IPS DF 6.9 (cell line): ENCODE measurements at regions not wholly inside any gene's neighbourhood (a gene's known extent, or its start where the extent isn't known, plus 50 kb on each side); places are given as distances from the start of the nearest gene placed in this dataset.
"Not testable (repeated sequence)": the region's sequence is repeated elsewhere in the genome, so short reads cannot be mapped to it uniquely, and the experiment has no call there.

Experiments used
- DNase-seq: peaks from one replicate; pipeline ENCODE4 v3.0.0-alpha.2; 2013; ENCODE audit warnings: low read depth, low spot score
- H3K27ac ChIP-seq: one replicate; pipeline ENCODE4 v1.5.1; 2013; ENCODE audit warnings: low read length, control low read depth
- H3K27me3 ChIP-seq: 2 replicates; pipeline ENCODE4 v1.6.1; 2013; ENCODE audit warnings: mild to moderate bottlenecking, low read length; ENCODE audit not compliant: control insufficient read depth, insufficient read depth
- H3K36me3 ChIP-seq: 2 replicates; pipeline ENCODE4 v1.6.1; 2013; ENCODE audit warnings: low read length; ENCODE audit not compliant: control insufficient read depth, insufficient read depth
- H3K4me1 ChIP-seq: 2 replicates; pipeline ENCODE4 v1.6.1; 2013; ENCODE audit warnings: low read length; ENCODE audit not compliant: control insufficient read depth, insufficient read depth
- H3K4me3 ChIP-seq: 2 replicates; pipeline ENCODE4 v1.5.1; 2013; ENCODE audit warnings: mild to moderate bottlenecking, low read length
- H3K9me3 ChIP-seq: 2 replicates; pipeline ENCODE4 v1.6.1; 2013; ENCODE audit warnings: low read length, inconsistent platforms; ENCODE audit not compliant: control insufficient read depth, insufficient read depth
- WGBS: extraction: QIAGEN DNeasy Blood & Tissue Kit; methylation state at CpG from one replicate; pipeline ENCODE4 v1.1.7; 2013; ENCODE audit warnings: mixed read lengths, missing lambda C conversion rate; ENCODE audit not compliant: insufficient read length, insufficient coverage; 5-methylcytosine and 5-hydroxymethylcytosine counted together

DNA sequence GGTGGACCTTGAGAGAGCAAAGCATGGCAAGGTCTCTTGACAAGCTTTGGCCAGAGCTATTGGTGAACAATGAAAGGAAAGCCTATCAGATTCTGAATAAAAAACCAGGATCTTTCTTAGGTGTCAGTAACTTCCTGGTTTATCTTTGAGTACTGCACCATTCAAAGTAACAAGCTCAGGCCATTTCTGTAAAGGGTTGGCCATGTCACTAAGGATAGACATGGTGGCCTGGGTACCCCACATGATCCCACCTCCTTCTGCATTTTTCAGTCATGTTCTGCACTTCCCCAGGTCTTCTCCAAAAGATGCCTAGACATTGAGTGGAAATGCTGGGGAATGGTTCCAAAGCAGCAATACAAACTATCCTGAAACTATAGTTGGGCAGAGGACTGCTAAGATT, 242.0 kb downstream of the ARHGAP12 start:
- Histone ChIP-seq H3K9me3 (peaks cover 1% of the 10 kb centered on the region; the same call in 1 of the 2 replicates), H3K4me3 (no peak overlapping the region), H3K4me1 (no peaks in the 10 kb centered on the region), H3K27ac (no peak overlapping the region), H3K36me3 (no peaks in the 10 kb centered on the region), H3K27me3 (no peaks in the 10 kb centered on the region)
- DNase-seq: no peak

DNA sequence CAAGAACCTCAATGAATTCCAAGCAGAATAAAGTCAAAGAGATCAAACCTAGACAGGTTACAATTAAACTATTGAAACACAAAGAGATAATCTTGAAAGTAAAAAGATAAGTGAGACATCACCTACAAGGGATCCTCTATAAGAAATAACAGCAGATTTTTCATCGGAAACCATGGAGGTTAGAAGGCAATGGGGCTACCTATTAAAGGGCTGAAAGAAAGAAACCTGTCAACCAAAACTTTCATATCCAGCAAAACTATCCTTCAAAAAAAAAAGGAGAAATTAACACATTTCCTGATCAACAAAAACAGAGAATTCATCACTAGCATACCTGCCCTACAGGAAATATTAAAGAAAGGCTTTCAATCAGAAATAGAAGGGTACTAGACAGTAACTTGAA, 244.9 kb downstream of the ARHGAP12 start:
- H3K4me1 ChIP-seq: no peaks in the 10 kb centered on the region
- no peak for DNase-seq
- no CpG with 5 or more reads among the region's 1 CpG for WGBS
- no peaks in the 10 kb centered on the region for H3K27me3 ChIP-seq
- H3K27ac ChIP-seq: no peak overlapping the region
- no peak overlapping the region for H3K4me3 ChIP-seq
- H3K9me3 ChIP-seq: no peaks in the 10 kb centered on the region; the same call in 1 of the 2 replicates
- no peaks in the 10 kb centered on the region for H3K36me3 ChIP-seq

DNA sequence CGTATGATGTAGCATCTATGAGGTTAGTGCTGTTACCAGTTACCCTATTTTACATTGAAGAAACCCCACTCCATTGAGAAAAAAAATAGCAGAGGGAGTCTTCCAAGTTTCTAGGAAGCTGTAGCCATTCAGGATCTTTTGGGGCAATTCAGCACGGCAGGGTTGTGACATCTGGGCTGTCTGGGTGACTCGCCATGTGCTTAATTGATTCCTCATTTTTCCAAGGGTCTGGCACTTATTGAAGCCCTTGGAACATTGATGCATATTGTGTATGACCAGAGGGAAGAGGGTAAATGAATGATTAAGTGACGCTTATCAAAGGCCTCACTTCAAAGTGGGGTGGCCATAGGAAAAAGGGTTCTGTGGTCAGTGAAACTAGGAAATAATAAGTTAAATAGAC, 248.7 kb downstream of the ARHGAP12 start:
- Histone ChIP-seq H3K36me3 (no peaks in the 10 kb centered on the region), H3K27ac (no peak overlapping the region), H3K4me3 (no peak overlapping the region), H3K4me1 (no peaks in the 10 kb centered on the region; the same call in 1 of the 2 replicates), H3K27me3 (no peaks in the 10 kb centered on the region), H3K9me3 (no peaks in the 10 kb centered on the region; the same call in 1 of the 2 replicates)
- DNase-seq: no peak
- no CpG with 5 or more reads among the region's 4 CpGs for WGBS

DNA sequence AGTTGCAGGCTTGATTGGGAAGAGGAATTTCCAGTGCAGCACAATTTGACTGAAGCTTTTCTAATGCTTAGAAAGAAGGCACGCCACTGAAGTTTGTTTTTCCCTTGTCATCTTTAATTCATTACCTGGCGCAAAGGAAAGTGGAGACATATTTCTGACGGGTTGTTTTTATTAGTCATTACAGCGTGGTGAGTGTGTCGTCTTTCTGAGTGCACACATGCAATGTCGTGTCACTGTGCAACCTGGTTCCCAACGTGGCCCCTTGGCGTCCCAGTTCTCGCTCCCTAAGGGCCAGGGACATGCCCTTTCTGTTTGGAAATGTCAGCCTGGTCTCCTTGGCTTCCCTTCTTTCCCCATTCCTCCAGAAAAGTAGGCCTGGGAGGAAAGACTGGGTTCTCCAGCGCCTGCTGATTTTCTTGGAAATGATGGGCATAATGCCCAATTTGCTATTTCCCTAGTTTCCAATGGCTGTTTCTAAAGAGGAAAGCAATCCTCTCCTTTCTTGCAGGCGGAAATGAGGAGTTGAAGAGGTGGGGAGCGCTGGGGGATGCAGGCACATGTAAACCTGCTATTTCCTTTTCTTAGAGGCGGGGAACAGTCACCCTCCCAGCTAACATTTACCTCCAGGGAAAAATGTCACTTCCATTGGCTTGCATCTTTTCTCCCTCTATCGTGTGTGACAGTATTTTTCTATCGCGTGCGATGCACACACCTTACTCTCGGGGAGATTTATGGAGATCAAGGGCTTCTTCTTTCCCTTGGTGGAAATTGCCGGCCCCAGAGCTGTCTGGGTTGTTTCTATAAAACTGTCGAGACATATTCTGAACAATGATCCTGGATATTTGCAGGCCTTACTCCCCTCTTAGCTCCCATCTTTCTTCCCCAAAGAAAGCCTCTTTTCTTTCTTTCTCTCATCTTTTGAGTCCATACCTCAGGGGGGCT, 249.8 kb downstream of the ARHGAP12 start:
- H3K4me3 ChIP-seq: no peak overlapping the region
- no CpG with 5 or more reads among the region's 20 CpGs for WGBS

DNA sequence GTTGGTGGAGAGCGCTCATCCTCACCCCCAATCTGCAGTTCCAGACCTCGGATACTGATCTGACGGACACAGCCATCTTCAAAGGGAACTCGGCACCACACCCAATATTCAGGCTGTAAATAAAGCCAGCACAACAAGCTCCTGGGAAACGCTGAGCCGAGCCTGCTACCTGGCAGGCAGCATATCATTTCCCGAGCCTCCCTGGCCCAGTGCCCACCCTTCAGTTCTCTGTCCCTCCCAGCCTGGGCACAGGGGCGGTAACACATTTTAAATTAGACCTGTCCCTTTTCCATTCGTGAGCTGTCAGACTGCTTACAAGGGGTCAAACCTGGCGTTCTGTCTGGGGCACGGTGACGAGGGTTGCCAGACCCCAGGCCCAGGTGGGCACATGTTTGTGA, 250.5 kb downstream of the ARHGAP12 start:
- Histone ChIP-seq H3K4me1 (no peaks in the 10 kb centered on the region; the same call in 1 of the 2 replicates), H3K4me3 (no peak overlapping the region), H3K27me3 (no peaks in the 10 kb centered on the region), H3K9me3 (no peaks in the 10 kb centered on the region; the same call in 1 of the 2 replicates), H3K36me3 (no peaks in the 10 kb centered on the region), H3K27ac (no peak overlapping the region)
- WGBS: no CpG with 5 or more reads among the region's 12 CpGs
- DNase-seq: no peak

More for the DNA sequence above, 249.8 kb downstream of the ARHGAP12 start:
- no peak for DNase-seq
- Histone ChIP-seq H3K27ac (no peak overlapping the region), H3K36me3 (no peaks in the 10 kb centered on the region), H3K9me3 (no peaks in the 10 kb centered on the region; the same call in 1 of the 2 replicates), H3K4me1 (no peaks in the 10 kb centered on the region; the same call in 1 of the 2 replicates), H3K27me3 (no peaks in the 10 kb centered on the region)

DNA sequence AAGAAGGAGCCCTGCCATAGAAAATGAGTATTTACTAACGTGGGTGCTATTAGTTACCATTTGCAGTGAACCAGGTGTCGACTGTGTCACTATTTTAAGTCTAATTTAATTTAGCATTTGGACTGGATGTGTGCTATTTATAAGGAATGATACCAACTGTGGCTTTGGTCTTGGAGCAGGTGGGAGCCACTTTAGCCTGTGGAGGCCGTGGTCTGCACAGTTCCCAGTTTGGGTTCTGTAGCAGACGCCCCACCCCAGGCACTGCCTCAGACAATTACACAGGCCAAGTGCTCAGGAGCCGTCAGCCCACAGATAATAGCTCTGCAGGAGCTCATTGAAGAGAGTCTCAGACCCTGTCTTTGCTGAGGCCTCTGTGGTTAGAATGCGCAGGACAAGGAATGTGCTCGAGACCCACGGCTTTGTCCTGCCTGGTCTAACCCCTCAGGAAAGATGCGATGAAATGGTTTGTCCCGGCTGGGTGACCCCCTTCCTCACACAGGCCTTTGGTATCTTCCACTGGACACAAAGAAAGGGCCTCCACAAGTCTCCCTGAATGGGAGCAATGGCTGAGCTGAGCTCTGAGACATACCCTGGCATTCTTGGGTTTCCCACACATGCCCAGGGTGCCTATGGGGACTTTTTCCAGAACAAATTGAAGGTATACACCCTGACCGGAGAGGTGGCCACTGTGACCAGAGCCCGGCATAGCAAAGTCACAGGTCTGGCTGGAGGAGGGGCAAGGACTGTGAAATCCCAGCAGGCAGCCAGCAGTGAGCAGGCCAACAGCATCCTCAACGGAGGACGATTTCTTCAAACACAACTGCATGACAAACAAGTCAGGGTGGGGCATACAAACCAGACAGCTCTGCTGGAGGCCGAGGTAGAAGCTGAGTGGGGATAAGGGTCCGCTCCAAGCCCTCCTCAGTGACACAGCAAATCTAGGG, 251.2 kb downstream of the ARHGAP12 start:
- no peaks in the 10 kb centered on the region for H3K27me3 ChIP-seq
- H3K36me3 ChIP-seq: no peaks in the 10 kb centered on the region
- peak; percentile 41 for DNase-seq
- H3K27ac ChIP-seq: no peak overlapping the region
- H3K4me3 ChIP-seq: no peak overlapping the region
- WGBS: no CpG with 5 or more reads among the region's 16 CpGs
- no peaks in the 10 kb centered on the region; the same call in 1 of the 2 replicates for H3K4me1 ChIP-seq
- H3K9me3 ChIP-seq: no peaks in the 10 kb centered on the region; the same call in 1 of the 2 replicates

DNA sequence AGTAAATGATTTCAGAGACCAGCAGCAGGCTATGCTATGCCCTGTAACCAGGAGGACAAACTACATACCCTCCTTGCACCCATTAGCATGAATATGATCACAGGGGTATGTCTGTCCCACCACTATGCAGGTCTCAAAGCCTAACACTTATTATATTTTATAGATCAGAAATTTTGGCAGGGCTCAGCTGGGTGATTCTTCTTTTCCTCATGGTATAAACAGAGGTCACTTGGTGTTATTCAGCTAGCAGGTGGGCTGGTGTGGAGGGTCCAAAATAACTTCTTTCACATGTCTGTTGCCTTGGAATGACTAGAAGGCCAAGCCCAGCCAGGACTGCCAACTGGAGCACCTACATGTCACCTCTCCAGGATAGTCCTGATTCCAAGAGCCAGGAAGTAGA, 252.9 kb downstream of the ARHGAP12 start:
- Histone ChIP-seq H3K4me1 (no peaks in the 10 kb centered on the region; the same call in 1 of the 2 replicates), H3K4me3 (no peak overlapping the region), H3K27ac (no peak overlapping the region), H3K9me3 (no peaks in the 10 kb centered on the region), H3K36me3 (no peaks in the 10 kb centered on the region), H3K27me3 (no peaks in the 10 kb centered on the region)
- DNase-seq: no peak

DNA sequence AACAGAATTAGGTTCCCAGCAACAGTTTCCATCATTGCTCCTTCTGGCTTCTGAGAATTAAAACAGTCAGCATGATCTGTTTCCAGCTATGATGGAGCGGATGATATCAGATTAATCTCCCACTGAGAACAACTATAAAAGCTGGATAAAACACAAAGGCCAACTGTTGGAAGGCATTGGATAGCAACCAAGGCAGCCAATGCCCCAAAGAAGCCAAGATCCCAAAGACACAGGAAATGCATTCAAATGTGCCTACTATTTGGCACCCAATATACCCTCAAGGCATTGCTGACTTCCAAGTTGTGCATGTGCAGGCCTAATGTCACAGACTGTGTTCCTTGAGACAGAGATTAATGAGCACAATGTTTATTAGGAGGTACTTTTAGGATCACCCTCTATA, 259.3 kb downstream of the ARHGAP12 start:
- Histone ChIP-seq H3K36me3 (no peaks in the 10 kb centered on the region), H3K4me1 (peaks cover 4% of the 10 kb centered on the region; the same call in 1 of the 2 replicates), H3K27me3 (no peaks in the 10 kb centered on the region), H3K27ac (no peak overlapping the region), H3K4me3 (no peak overlapping the region), H3K9me3 (no peaks in the 10 kb centered on the region)
- WGBS: no CpG with 5 or more reads among the region's 1 CpG
- DNase-seq: no peak

DNA sequence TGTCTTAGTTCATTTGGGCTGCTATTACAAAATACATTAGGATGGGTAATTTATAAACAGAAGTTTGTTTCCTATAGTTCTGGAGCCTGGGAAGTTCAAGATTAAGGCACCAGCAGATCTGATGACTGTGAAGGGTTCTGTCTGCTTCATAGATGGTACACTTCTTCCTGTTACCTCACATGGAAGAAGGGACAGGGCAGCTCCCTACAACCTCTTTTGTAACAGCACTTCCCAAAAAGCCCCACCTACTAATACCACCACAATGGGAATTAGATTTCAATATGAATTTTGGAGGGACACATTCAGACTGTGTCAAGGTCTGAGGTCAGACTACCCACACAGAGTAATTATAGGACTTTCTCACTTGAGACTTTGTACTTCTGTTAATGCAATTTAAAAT, 260.3 kb downstream of the ARHGAP12 start:
- Histone ChIP-seq H3K27ac (no peak overlapping the region), H3K27me3 (no peaks in the 10 kb centered on the region), H3K4me1 (peaks cover 4% of the 10 kb centered on the region; the same call in 1 of the 2 replicates), H3K9me3 (no peaks in the 10 kb centered on the region), H3K4me3 (no peak overlapping the region), H3K36me3 (no peaks in the 10 kb centered on the region)
- DNase-seq: no peak

DNA sequence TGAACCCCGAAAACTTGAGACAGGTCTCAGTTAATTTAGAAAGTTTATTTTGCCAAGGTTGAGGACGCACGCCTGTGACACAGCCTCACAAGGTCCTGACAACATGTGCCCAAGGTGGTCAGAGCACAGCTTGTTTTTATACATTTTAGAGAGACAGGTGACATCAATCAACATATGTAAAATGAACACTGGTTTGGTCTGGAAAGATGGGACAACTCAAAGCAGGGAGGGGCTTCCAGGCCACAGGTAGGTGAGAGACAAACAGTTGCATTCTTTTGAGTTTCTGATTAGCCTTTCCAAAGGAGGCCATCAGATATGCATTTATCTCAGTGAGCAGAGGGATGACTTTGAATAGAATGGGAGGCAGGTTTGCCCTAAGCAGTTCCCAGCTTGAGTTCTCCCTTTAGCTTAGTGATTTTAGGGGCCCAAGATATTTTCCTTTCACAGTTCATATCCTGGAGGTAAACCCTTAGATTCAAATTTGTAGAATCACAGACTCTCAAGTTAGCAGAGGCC, 262.8 kb downstream of the ARHGAP12 start:
- no CpG with 5 or more reads among the region's 3 CpGs for WGBS
- H3K27ac ChIP-seq, H3K4me3 ChIP-seq: not testable (repeated sequence)

More for the DNA sequence above, 262.8 kb downstream of the ARHGAP12 start:
- not testable (repeated sequence) for H3K36me3 ChIP-seq, H3K27me3 ChIP-seq, DNase-seq, H3K4me1 ChIP-seq, H3K9me3 ChIP-seq
